Smooth muscle cell (in vitro differentiated cells): ENCODE measurements at regions not wholly inside any gene's neighbourhood (a gene's known extent, or its start where the extent isn't known, plus 50 kb on each side); places are given as distances from the start of the nearest gene placed in this dataset.
A peak's percentile ranks its signal among the peaks of the same experiment; 100 is the strongest.

ENCODE experiments used
- DNase-seq: peaks from one replicate; lab custom pipeline; 2025; ENCODE audit not compliant: unreplicated experiment; lab: John Stamatoyannopoulos, UW
- H2AFZ ChIP-seq: fragments of 200-600 bp; sonication (generic); 2 replicates; pipeline ENCODE4 v1.6.0; 2016; ENCODE audit warnings: antibody characterized with exemption, low read depth, mild to moderate bottlenecking
- H3F3A ChIP-seq: fragments of 200-600 bp; sonication (generic); 2 replicates; pipeline ENCODE4 v1.6.0; 2017; ENCODE audit warnings: antibody characterized with exemption, low read depth
- H3K27ac ChIP-seq: fragments of 200-600 bp; sonication (generic); 2 replicates; pipeline ENCODE4 v1.5.1; 2016; ENCODE audit warnings: low read depth, mild to moderate bottlenecking
- H3K27me3 ChIP-seq: fragments of 200-600 bp; sonication (generic); 2 replicates; pipeline ENCODE4 v1.6.1; 2016; ENCODE audit warnings: low read depth, mild to moderate bottlenecking
- H3K36me3 ChIP-seq: fragments of 200-600 bp; sonication (generic); 2 replicates; pipeline ENCODE4 v1.5.1; 2016; ENCODE audit warnings: low read depth
- H3K4me1 ChIP-seq: fragments of 200-600 bp; sonication (generic); 2 replicates; pipeline ENCODE4 v1.5.1; 2016; ENCODE audit warnings: low read depth
- H3K4me2 ChIP-seq: fragments of 200-600 bp; sonication (generic); 2 replicates; pipeline ENCODE4 v1.6.0; 2016; ENCODE audit warnings: mild to moderate bottlenecking
- H3K4me3 ChIP-seq: fragments of 200-600 bp; sonication (generic); 2 replicates; pipeline ENCODE4 v1.5.1; 2016; ENCODE audit warnings: mild to moderate bottlenecking
- H3K79me2 ChIP-seq: fragments of 200-600 bp; sonication (generic); 2 replicates; pipeline ENCODE4 v1.6.0; 2016; ENCODE audit warnings: low read depth, mild to moderate bottlenecking
- H3K9ac ChIP-seq: fragments of 200-600 bp; sonication (generic); 2 replicates; pipeline ENCODE4 v1.6.0; 2016; ENCODE audit warnings: low read depth
- H3K9me3 ChIP-seq: fragments of 200-600 bp; sonication (generic); replicated peaks from 2 replicates; pipeline ENCODE4 v1.5.1; 2016; ENCODE audit warnings: low read depth
- H4K20me1 ChIP-seq: fragments of 200-600 bp; sonication (generic); 2 replicates; pipeline ENCODE4 v1.6.0; 2016; ENCODE audit warnings: low read depth
- WGBS: methylation state at CpG from one replicate; pipeline ENCODE4 v1.1.7; 2016; ENCODE audit warnings: low lambda C conversion rate; 5-methylcytosine and 5-hydroxymethylcytosine counted together
- TF ChIP-seq, protein P1 (sequence below): fragments of 200-600 bp; sonication (generic); IDR thresholded peaks from 2 replicates; pipeline ENCODE4 v1.5.1; 2017; ENCODE audit warnings: borderline replicate concordance, mild to moderate bottlenecking, antibody characterized with exemption; ENCODE audit not compliant: insufficient read depth, poor library complexity, severe bottlenecking

DNA sequence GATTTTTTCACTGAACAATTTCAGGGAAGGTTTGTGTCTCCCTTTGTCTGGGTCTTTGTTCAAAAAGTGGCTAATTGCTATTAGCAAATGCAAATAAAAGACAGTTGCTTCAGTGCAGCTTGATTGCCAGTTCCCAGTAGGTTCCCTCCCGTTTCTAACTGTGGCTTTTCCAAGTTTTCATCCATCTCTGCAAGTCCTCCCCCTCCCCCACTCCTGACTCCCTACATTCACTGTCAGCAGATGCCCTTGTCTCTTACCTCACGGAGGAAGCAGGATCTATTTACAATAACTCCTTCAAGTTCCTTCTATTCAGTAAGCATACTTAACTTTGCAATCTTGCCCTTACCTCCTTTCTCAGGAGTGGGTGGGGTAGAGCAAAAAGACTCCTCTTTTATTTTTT, 55.4 kb upstream of the SCEL start:
- Histone ChIP-seq H4K20me1 (no peaks in the 10 kb centered on the region), H3F3A (no peaks in the 10 kb centered on the region), H3K27me3 (no peaks in the 10 kb centered on the region), H3K4me1 (peaks cover 7% of the 10 kb centered on the region), H3K27ac (no peak overlapping the region), H3K36me3 (no peaks in the 10 kb centered on the region), H2AFZ (peak overlapping the region; percentile 46), H3K4me3 (no peak overlapping the region), H3K4me2 (no peak overlapping the region), H3K9me3 (no peaks in the 10 kb centered on the region), H3K79me2 (no peaks in the 10 kb centered on the region), H3K9ac (no peak overlapping the region)
- no peak for DNase-seq
- TF ChIP-seq, protein P1, sequence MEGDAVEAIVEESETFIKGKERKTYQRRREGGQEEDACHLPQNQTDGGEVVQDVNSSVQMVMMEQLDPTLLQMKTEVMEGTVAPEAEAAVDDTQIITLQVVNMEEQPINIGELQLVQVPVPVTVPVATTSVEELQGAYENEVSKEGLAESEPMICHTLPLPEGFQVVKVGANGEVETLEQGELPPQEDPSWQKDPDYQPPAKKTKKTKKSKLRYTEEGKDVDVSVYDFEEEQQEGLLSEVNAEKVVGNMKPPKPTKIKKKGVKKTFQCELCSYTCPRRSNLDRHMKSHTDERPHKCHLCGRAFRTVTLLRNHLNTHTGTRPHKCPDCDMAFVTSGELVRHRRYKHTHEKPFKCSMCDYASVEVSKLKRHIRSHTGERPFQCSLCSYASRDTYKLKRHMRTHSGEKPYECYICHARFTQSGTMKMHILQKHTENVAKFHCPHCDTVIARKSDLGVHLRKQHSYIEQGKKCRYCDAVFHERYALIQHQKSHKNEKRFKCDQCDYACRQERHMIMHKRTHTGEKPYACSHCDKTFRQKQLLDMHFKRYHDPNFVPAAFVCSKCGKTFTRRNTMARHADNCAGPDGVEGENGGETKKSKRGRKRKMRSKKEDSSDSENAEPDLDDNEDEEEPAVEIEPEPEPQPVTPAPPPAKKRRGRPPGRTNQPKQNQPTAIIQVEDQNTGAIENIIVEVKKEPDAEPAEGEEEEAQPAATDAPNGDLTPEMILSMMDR: no peak
- WGBS: 20% methylated on average over 2 of the region's 2 CpGs

DNA sequence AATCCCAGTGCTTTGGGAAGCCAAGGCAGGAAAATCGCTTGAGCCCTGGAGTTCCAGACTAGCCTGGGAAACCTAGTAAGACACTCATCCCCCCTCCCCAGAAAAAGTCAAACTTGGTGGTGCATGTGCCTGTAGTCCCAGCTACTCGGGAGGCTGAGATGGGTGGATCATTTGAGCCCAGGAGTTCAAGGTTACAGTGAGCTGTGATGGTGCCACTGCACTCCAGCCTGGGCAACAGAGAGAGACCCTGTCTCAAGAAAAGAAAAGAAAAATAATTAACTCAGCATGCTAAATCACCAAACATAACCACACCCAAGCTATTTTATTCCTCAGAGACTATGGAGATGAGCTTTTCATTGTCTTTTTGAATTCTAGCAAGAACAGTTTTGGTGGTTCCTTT, 56.2 kb upstream of the SCEL start:
- DNase-seq: no peak
- Histone ChIP-seq H3K4me2 (no peak overlapping the region), H3F3A (no peaks in the 10 kb centered on the region), H4K20me1 (no peaks in the 10 kb centered on the region), H3K4me3 (no peak overlapping the region), H3K4me1 (peaks cover 7% of the 10 kb centered on the region), H3K79me2 (no peaks in the 10 kb centered on the region), H2AFZ (peak overlapping the region; percentile 98), H3K27me3 (no peaks in the 10 kb centered on the region), H3K27ac (no peak overlapping the region), H3K9me3 (no peaks in the 10 kb centered on the region), H3K9ac (no peak overlapping the region), H3K36me3 (no peaks in the 10 kb centered on the region)
- WGBS: 71% methylated on average over 2 of the region's 2 CpGs
- TF ChIP-seq, protein P1: no peak

DNA sequence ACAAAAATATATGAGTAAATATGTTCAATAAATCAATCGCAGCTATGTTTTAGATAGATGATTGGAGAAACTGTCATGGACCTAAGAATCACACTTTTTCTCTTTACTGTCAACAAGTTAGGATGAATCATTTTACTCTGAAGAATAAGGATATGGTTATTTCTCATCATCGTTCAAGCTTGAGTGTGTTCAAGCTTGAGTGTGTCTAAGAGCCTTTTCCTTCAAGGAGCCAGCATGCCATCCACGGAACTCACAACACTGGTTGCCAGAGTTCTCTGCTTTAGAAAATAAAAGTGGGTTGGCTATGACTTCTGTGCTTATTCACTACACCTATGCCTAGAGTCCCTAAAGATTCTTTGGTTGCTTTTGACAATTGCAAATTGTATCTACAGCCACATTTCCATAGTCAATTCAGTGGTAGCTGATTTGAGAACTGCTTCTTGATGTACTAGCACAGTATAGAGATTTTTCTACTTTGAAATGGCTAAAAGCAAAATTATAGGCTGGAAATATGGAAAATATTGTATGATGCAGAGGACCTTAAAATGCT, 58.1 kb upstream of the SCEL start:
- no peak for DNase-seq
- peak overlapping the region; percentile 98 for H2AFZ ChIP-seq
- TF ChIP-seq, protein P1: no peak
- H3K9ac ChIP-seq: peak overlapping the region; percentile 85
- H3K4me2 ChIP-seq: peak overlapping the region; percentile 86
- no peaks in the 10 kb centered on the region for H3F3A ChIP-seq
- WGBS: 84% methylated on average over 3 of the region's 3 CpGs
- H3K79me2 ChIP-seq: no peaks in the 10 kb centered on the region
- H3K9me3 ChIP-seq: no peaks in the 10 kb centered on the region
- H4K20me1 ChIP-seq: no peaks in the 10 kb centered on the region
- peaks cover 7% of the 10 kb centered on the region for H3K4me1 ChIP-seq
- H3K27me3 ChIP-seq: no peaks in the 10 kb centered on the region
- H3K4me3 ChIP-seq: no peak overlapping the region
- peak overlapping the region; percentile 77 for H3K27ac ChIP-seq
- H3K36me3 ChIP-seq: no peaks in the 10 kb centered on the region

DNA sequence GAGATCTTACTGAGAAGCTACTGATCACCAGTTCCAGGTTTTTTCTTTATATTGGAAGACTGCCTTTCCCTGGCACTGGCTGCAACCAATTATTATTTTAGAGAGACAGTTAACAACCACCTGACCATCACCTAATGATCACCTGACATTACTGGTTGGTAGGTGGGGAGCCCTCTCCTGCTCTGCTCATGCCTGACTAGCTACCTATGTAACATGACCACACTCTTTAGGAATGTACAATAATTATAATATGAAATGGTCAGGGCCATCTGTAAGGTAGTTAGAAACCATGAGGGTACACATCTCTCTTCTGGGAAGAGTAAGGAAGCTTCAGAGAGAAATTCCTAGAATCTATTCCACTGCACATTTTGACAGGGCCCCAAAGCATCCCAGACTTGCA, 59.0 kb upstream of the SCEL start:
- H3K9me3 ChIP-seq: no peaks in the 10 kb centered on the region
- no peak overlapping the region for H3K4me2 ChIP-seq
- no peak for DNase-seq
- H3K36me3 ChIP-seq: no peaks in the 10 kb centered on the region
- H4K20me1 ChIP-seq: no peaks in the 10 kb centered on the region
- H3K27me3 ChIP-seq: no peaks in the 10 kb centered on the region
- no peaks in the 10 kb centered on the region for H3F3A ChIP-seq
- H3K4me3 ChIP-seq: no peak overlapping the region
- H3K4me1 ChIP-seq: peaks cover 7% of the 10 kb centered on the region
- H3K27ac ChIP-seq: no peak overlapping the region
- TF ChIP-seq, protein P1: no peak
- no peak overlapping the region for H2AFZ ChIP-seq
- H3K9ac ChIP-seq: no peak overlapping the region
- no peaks in the 10 kb centered on the region for H3K79me2 ChIP-seq
